OCI-LY3 (cell line): ENCODE measurements at regions not wholly inside any gene's neighbourhood (a gene's known extent, or its start where the extent isn't known, plus 50 kb on each side); places are given as distances from the start of the nearest gene placed in this dataset.

ENCODE experiments used
- EZH2phosphoT487 ChIP-seq: fragments of 200-600 bp; shearing (Covaris generic); IDR thresholded peaks from 2 replicates; pipeline ENCODE4 v1.6.1; 2018; ENCODE audit warnings: antibody characterized with exemption, mixed run types, low read depth
- TF ChIP-seq, protein P1 (sequence below): fragments of 200-600, 300-600 bp; sonication (generic); IDR thresholded peaks from 2 replicates; pipeline ENCODE4 v1.5.1; 2014; ENCODE audit warnings: antibody characterized with exemption, low read length, low read depth

- TF ChIP-seq, protein P1, sequence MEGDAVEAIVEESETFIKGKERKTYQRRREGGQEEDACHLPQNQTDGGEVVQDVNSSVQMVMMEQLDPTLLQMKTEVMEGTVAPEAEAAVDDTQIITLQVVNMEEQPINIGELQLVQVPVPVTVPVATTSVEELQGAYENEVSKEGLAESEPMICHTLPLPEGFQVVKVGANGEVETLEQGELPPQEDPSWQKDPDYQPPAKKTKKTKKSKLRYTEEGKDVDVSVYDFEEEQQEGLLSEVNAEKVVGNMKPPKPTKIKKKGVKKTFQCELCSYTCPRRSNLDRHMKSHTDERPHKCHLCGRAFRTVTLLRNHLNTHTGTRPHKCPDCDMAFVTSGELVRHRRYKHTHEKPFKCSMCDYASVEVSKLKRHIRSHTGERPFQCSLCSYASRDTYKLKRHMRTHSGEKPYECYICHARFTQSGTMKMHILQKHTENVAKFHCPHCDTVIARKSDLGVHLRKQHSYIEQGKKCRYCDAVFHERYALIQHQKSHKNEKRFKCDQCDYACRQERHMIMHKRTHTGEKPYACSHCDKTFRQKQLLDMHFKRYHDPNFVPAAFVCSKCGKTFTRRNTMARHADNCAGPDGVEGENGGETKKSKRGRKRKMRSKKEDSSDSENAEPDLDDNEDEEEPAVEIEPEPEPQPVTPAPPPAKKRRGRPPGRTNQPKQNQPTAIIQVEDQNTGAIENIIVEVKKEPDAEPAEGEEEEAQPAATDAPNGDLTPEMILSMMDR: no peak
- no peak for TF ChIP-seq EZH2phosphoT487
These were observed 166.5 kb upstream of the PLD5 start for GRCh38 chr1:242690849-242691609.
